ENCODE measurements at regions not wholly inside any gene's neighbourhood (a gene's known extent, or its start where the extent isn't known, plus 50 kb on each side); places are given as distances from the start of the nearest gene placed in this dataset.

DNA sequence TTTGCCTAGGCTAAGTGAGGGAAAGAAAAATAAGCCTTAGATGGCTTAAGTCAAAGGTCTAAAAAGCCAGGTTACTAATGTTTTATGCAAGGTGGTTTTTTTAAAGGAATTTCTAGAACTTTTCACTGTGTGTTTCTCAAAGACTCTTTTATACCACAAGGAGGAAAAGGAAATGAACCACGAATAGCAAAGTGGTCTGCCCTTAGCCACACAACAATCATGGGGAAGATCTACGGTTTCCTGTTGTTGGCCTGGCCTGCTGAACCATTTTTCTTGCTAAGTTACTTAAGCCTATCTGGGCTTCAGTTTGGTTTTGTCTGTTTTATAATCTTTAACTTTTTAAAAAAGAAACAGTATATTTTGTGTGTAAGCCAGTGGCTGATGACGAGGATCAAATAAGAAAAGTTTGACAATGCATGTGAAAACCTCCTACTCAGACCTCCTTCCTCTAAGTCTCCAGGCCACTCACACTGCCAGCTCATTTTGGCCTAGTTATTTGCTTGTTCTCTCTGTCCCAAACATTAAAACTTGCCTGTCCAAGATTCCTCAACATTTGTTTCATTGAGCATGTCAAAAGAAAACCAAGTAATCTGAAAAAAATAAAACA, 56.7 kb upstream of the COL25A1 start:
- H3K36me3 ChIP-seq, result no peaks in the 10 kb centered on the region
- ATAC-seq (ENCODE audit: low FRiP score in 2 of 2), result no peak
- H3K9me3 ChIP-seq, result no peaks in the 10 kb centered on the region
- TF ChIP-seq EP300 (IDR thresholded peaks at IDR 0.05), result no peak
- TF ChIP-seq POLR2AphosphoS5 (IDR thresholded peaks at IDR 0.05), result no peak
- TF ChIP-seq, protein P1, sequence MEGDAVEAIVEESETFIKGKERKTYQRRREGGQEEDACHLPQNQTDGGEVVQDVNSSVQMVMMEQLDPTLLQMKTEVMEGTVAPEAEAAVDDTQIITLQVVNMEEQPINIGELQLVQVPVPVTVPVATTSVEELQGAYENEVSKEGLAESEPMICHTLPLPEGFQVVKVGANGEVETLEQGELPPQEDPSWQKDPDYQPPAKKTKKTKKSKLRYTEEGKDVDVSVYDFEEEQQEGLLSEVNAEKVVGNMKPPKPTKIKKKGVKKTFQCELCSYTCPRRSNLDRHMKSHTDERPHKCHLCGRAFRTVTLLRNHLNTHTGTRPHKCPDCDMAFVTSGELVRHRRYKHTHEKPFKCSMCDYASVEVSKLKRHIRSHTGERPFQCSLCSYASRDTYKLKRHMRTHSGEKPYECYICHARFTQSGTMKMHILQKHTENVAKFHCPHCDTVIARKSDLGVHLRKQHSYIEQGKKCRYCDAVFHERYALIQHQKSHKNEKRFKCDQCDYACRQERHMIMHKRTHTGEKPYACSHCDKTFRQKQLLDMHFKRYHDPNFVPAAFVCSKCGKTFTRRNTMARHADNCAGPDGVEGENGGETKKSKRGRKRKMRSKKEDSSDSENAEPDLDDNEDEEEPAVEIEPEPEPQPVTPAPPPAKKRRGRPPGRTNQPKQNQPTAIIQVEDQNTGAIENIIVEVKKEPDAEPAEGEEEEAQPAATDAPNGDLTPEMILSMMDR (IDR thresholded peaks at IDR 0.05), result no peak
- TF ChIP-seq POLR2A (IDR thresholded peaks at IDR 0.05), result no peak
- H3K27ac ChIP-seq, result no peak overlapping the region
- no peak overlapping the region for H3K4me3 ChIP-seq
- H3K4me1 ChIP-seq, result no peaks in the 10 kb centered on the region
- WGBS, 2 donors, result 41 to 48% methylated on average over 3 of the region's 3 CpGs
- no peaks in the 10 kb centered on the region for H3K27me3 ChIP-seq
- DNase-seq, result no peak

DNA sequence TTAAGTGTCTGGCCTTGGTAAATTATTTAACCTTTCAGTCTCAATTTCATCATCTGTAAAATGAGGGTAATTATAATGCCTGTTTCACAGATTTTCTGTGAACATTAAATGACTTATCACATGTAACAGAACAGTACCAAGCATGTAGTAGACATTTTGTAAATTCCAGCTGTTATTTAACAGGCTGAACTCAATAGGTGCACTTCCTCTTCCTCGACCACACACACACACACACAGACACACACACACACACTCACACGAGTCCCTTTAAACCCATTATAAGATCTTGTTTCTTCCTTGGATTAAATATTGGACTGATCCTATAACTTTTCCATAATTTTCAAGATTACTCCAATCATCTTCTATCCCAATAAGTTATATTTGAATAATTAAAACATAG, 53.4 kb upstream of the COL25A1 start:
- no peak for DNase-seq
- H3K4me1 ChIP-seq, result no peaks in the 10 kb centered on the region
- no peaks in the 10 kb centered on the region for H3K27me3 ChIP-seq
- TF ChIP-seq EP300 (IDR thresholded peaks at IDR 0.05) (no peak), POLR2AphosphoS5 (IDR thresholded peaks at IDR 0.05) (no peak), POLR2A (IDR thresholded peaks at IDR 0.05) (no peak)
- TF ChIP-seq, protein P1 (IDR thresholded peaks at IDR 0.05), result no peak
- no peaks in the 10 kb centered on the region for H3K36me3 ChIP-seq
- ATAC-seq (ENCODE audit: low FRiP score in 2 of 2), result no peak
- H3K4me3 ChIP-seq, result no peak overlapping the region
- WGBS, 2 donors, result 28 to 29% methylated on average over 2 of the region's 2 CpGs
- no peak overlapping the region for H3K27ac ChIP-seq
- no peaks in the 10 kb centered on the region for H3K9me3 ChIP-seq

DNA sequence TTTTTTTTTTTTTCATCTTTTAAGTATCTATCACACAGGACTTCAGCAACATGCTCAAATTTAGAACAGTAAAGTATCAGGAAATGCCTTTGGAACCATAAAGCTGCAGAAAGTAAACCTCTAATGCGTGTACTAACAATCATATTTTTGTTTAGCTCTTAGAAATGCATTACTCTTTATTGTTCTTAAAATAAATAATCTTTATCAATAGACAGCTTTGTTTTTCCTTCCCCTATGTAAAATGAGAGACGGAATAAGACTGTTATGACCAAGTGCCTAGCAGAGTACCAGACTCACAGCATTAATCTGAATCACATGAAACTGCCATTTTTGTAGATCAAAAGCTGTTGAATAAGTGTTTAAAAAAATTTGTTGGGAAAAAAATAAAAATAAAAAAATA, 50.5 kb upstream of the COL25A1 start:
- TF ChIP-seq POLR2A (IDR thresholded peaks at IDR 0.05), result no peak
- 36 to 59% methylated on average over 2 of the region's 2 CpGs for WGBS, 2 donors
- H3K4me1 ChIP-seq, result no peaks in the 10 kb centered on the region
- H3K27me3 ChIP-seq, result no peaks in the 10 kb centered on the region
- H3K9me3 ChIP-seq, result no peaks in the 10 kb centered on the region
- DNase-seq (no peak), ATAC-seq (ENCODE audit: low FRiP score in 2 of 2) (no peak)
- no peaks in the 10 kb centered on the region for H3K36me3 ChIP-seq
- no peak overlapping the region for H3K4me3 ChIP-seq
- H3K27ac ChIP-seq, result no peak overlapping the region
